ENCODE measurements at regions not wholly inside any gene's neighbourhood (a gene's known extent, or its start where the extent isn't known, plus 50 kb on each side); places are given as distances from the start of the nearest gene placed in this dataset.

DNA sequence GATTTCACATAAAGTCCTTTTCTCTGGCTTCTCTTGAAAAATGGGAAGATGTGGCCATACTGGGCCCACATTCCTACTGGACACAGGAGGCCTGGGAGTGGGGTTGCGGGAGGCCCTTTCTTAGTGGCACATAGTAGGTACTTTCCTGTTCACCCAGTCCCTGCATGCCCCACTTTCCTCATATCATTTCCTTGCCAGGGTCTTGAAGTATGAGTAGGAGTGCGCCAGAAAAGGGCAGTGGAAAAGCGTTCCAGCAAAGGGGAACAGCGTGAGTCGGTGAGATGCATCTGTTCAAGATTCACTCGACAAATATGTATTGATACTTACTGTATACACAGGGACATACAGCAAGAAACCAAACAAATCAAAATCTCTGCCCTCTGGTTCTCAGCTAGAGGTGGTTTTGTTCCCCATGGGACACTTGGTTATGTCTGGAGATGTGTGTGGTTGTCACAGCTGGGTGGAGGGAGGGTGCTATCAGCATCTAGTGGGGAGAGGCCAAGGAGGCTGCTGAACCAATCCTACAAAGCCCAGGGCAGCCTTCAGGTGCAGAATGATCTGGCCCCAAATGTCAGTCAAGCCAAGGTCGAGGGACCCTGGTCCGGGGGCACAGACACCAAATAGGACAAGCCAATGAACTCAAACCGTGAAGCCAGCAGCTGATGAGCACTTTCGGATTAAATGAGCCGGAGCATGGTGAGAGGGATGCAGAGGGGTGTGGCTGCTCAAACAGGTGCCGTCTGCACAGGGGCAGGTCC, 151.4 kb downstream of the CEBPB start:
- Histone ChIP-seq H3K4me1 (peaks cover 9 to 56% (median 33%) of the 10 kb centered on the region in 3 donors), H3K4me3 (no peak overlapping the region), H3K9me3 (no peaks in the 10 kb centered on the region), H3K36me3 (no peaks in the 10 kb centered on the region), H3K27me3 (no peaks in the 10 kb centered on the region), H3K27ac (no peak overlapping the region)
- intact Hi-C loops (cut with DNase I), result no loop called here
- DNase-seq, result no peak
- 83 to 90% methylated on average over 12 of the region's 12 CpGs for WGBS, 2 donors
- TF ChIP-seq, protein P1, sequence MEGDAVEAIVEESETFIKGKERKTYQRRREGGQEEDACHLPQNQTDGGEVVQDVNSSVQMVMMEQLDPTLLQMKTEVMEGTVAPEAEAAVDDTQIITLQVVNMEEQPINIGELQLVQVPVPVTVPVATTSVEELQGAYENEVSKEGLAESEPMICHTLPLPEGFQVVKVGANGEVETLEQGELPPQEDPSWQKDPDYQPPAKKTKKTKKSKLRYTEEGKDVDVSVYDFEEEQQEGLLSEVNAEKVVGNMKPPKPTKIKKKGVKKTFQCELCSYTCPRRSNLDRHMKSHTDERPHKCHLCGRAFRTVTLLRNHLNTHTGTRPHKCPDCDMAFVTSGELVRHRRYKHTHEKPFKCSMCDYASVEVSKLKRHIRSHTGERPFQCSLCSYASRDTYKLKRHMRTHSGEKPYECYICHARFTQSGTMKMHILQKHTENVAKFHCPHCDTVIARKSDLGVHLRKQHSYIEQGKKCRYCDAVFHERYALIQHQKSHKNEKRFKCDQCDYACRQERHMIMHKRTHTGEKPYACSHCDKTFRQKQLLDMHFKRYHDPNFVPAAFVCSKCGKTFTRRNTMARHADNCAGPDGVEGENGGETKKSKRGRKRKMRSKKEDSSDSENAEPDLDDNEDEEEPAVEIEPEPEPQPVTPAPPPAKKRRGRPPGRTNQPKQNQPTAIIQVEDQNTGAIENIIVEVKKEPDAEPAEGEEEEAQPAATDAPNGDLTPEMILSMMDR (IDR thresholded peaks at IDR 0.05), result no peak
- no peak for TF ChIP-seq POLR2A (IDR thresholded peaks at IDR 0.05)

- H3K27me3 ChIP-seq, result no peaks in the 10 kb centered on the region
- H3K9me3 ChIP-seq, result no peaks in the 10 kb centered on the region
- no peak overlapping the region for H3K27ac ChIP-seq
- H3K4me3 ChIP-seq, result no peak overlapping the region
- H3K4me1 ChIP-seq, result peaks cover 9 to 62% (median 33%) of the 10 kb centered on the region in 3 donors
- 80 to 100% methylated on average over 1 to 4 of the region's 5 CpGs for WGBS, 2 donors
- intact Hi-C loops (cut with DNase I), result no loop called here
- H3K36me3 ChIP-seq, result no peaks in the 10 kb centered on the region
- no peak for DNase-seq
- TF ChIP-seq, protein P1 (IDR thresholded peaks at IDR 0.05), result no peak
- TF ChIP-seq POLR2A (IDR thresholded peaks at IDR 0.05), result no peak
Observed at GRCh38 chr20:50342638-50343102, 152.0 kb downstream of the CEBPB start.

DNA sequence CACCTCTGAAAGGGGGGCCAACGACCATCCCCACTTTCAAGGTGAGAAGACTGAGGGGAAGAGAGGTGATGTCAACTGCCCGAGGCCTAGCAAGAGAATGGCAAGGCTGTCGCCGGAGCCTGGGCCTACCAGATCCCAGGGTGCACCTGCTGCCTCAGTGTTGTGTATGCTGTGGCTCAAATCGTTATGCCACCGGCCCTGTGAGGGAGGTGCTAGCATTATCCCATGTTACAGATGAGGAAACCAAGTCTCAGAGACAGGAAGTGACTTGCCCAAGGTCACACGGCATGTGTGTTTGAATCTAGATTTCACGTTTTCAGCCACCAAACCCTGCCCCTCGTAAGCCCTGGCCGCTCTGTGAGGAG, 152.5 kb downstream of the CEBPB start:
- intact Hi-C loops (cut with DNase I), result no loop called here
- Histone ChIP-seq H3K9me3 (no peaks in the 10 kb centered on the region), H3K27ac (no peak overlapping the region), H3K36me3 (no peaks in the 10 kb centered on the region), H3K27me3 (no peaks in the 10 kb centered on the region), H3K4me1 (peaks cover 9 to 63% (median 30%) of the 10 kb centered on the region in 3 donors), H3K4me3 (no peak overlapping the region)
- 78 to 80% methylated on average over 7 to 8 of the region's 10 CpGs for WGBS, 2 donors
- no peak for DNase-seq
- TF ChIP-seq POLR2A (IDR thresholded peaks at IDR 0.05), result no peak
- TF ChIP-seq, protein P1 (IDR thresholded peaks at IDR 0.05), result no peak

DNA sequence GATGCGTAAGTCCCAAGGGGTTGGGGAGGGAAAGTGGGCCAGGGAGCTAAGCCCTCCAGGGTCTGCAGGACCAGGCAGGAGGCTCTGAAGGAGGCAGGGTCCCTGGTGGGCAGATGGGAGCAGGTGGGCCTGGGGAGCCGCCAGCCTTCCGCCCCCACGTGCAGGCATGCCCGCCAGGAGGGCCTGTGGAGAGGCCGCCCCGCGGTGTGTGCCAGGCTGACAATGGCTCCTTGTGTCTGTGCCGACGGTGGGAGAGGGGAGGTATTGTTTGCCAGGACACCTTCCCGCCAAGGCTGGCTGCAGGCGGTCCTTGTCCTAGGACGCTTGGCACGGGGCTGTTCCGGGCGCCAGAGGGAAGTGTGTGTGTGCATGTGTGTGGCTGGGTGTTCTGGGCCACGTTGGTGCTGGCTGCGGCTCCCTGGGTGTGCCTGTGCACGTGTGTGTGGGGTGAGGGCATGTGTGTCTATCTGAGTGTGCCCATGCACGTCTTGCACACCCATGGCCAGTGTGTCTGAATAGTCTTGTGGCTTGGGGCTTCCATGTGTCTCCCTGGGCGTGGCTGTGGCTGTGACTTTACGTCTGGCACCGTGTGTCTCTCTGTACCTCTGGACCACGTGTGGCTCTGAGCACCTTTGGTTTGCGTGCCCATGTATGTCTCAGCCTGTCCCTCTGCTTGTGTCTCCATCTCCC, 153.0 kb downstream of the CEBPB start:
- H3K9me3 ChIP-seq, result no peaks in the 10 kb centered on the region
- no peak for DNase-seq
- no peaks in the 10 kb centered on the region for H3K36me3 ChIP-seq
- no peak overlapping the region for H3K4me3 ChIP-seq
- intact Hi-C loops (cut with DNase I), result no loop called here
- H3K27me3 ChIP-seq, result no peaks in the 10 kb centered on the region
- no peak overlapping the region for H3K27ac ChIP-seq
- peaks cover 9 to 58% (median 26%) of the 10 kb centered on the region in 3 donors for H3K4me1 ChIP-seq
- TF ChIP-seq POLR2A (IDR thresholded peaks at IDR 0.05), result no peak
- TF ChIP-seq, protein P1 (IDR thresholded peaks at IDR 0.05), result no peak
- WGBS, 2 donors, result 60% methylated on average over 3 of the region's 25 CpGs; no CpG with 5 or more reads in 1 of the 2 donors
